ENCODE measurements at regions not wholly inside any gene's neighbourhood (a gene's known extent, or its start where the extent isn't known, plus 50 kb on each side); places are given as distances from the start of the nearest gene placed in this dataset.

GRCh38 chr2:203594541-203594940 is 59.4 kb upstream of the RAPH1 start:
- Histone ChIP-seq H3K4me1 (ENCODE audit: insufficient read depth, low read length, poor library complexity, severe bottlenecking) (peaks cover 11% of the 10 kb centered on the region), H3F3A (ENCODE audit: low read depth) (no peaks in the 10 kb centered on the region), H3K4me3 (ENCODE audit: low read length, poor library complexity, severe bottlenecking) (no peak overlapping the region), H2AFZ (ENCODE audit: low read length) (no peak overlapping the region), H3K36me3 (ENCODE audit: insufficient read depth, low read length) (no peaks in the 10 kb centered on the region), H4K20me1 (ENCODE audit: insufficient read depth, low read length, poor library complexity, severe bottlenecking) (no peaks in the 10 kb centered on the region), H3K27me3 (ENCODE audit: insufficient read depth, low read length, poor library complexity, severe bottlenecking) (peaks cover 61% of the 10 kb centered on the region), H3K4me2 (ENCODE audit: low read depth, low read length, poor library complexity, severe bottlenecking) (no peak overlapping the region), H3K9ac (ENCODE audit: low read depth, low read length, poor library complexity, severe bottlenecking) (no peak overlapping the region), H3K9me3 (ENCODE audit: insufficient read depth, low read depth, low read length) (no peaks in the 10 kb centered on the region), H3K79me2 (ENCODE audit: insufficient read depth, low read length) (no peaks in the 10 kb centered on the region), H3K9me2 (replicated peaks; ENCODE audit: low read depth, low read length) (no peaks in the 10 kb centered on the region)
- TF ChIP-seq CTCF (conservative IDR thresholded peaks at IDR 0.05; ENCODE audit: low read length) (no peak), EZH2phosphoT487 (IDR thresholded peaks at IDR 0.05; ENCODE audit: borderline replicate concordance) (no peak)

- Histone ChIP-seq H3K9ac (ENCODE audit: low read depth, low read length, poor library complexity, severe bottlenecking) (no peak overlapping the region), H3K27me3 (ENCODE audit: insufficient read depth, low read length, poor library complexity, severe bottlenecking) (peaks cover 69% of the 10 kb centered on the region), H4K20me1 (ENCODE audit: insufficient read depth, low read length, poor library complexity, severe bottlenecking) (no peaks in the 10 kb centered on the region), H3K9me2 (replicated peaks; ENCODE audit: low read depth, low read length) (no peaks in the 10 kb centered on the region), H3K4me2 (ENCODE audit: low read depth, low read length, poor library complexity, severe bottlenecking) (no peak overlapping the region), H3K4me1 (ENCODE audit: insufficient read depth, low read length, poor library complexity, severe bottlenecking) (peaks cover 11% of the 10 kb centered on the region), H2AFZ (ENCODE audit: low read length) (no peak overlapping the region), H3K79me2 (ENCODE audit: insufficient read depth, low read length) (no peaks in the 10 kb centered on the region), H3K36me3 (ENCODE audit: insufficient read depth, low read length) (no peaks in the 10 kb centered on the region), H3K9me3 (ENCODE audit: insufficient read depth, low read depth, low read length) (no peaks in the 10 kb centered on the region), H3F3A (ENCODE audit: low read depth) (no peaks in the 10 kb centered on the region), H3K4me3 (ENCODE audit: low read length, poor library complexity, severe bottlenecking) (no peak overlapping the region)
- no peak for TF ChIP-seq EZH2phosphoT487 (IDR thresholded peaks at IDR 0.05; ENCODE audit: borderline replicate concordance)
- TF ChIP-seq CTCF (conservative IDR thresholded peaks at IDR 0.05; ENCODE audit: low read length): no peak
Measured at GRCh38 chr2:203596183-203596582, 61.1 kb upstream of the RAPH1 start.

GRCh38 chr2:203599509-203599908 is 64.4 kb upstream of the RAPH1 start:
- Histone ChIP-seq H2AFZ (ENCODE audit: low read length) (no peak overlapping the region), H3K9me2 (replicated peaks; ENCODE audit: low read depth, low read length) (no peaks in the 10 kb centered on the region), H3K4me3 (ENCODE audit: low read length, poor library complexity, severe bottlenecking) (no peak overlapping the region), H3K9ac (ENCODE audit: low read depth, low read length, poor library complexity, severe bottlenecking) (no peak overlapping the region), H3F3A (ENCODE audit: low read depth) (no peaks in the 10 kb centered on the region), H3K27me3 (ENCODE audit: insufficient read depth, low read length, poor library complexity, severe bottlenecking) (peaks cover 81% of the 10 kb centered on the region), H4K20me1 (ENCODE audit: insufficient read depth, low read length, poor library complexity, severe bottlenecking) (no peaks in the 10 kb centered on the region), H3K79me2 (ENCODE audit: insufficient read depth, low read length) (no peaks in the 10 kb centered on the region), H3K4me2 (ENCODE audit: low read depth, low read length, poor library complexity, severe bottlenecking) (no peak overlapping the region), H3K9me3 (ENCODE audit: insufficient read depth, low read depth, low read length) (no peaks in the 10 kb centered on the region), H3K36me3 (ENCODE audit: insufficient read depth, low read length) (no peaks in the 10 kb centered on the region), H3K4me1 (ENCODE audit: insufficient read depth, low read length, poor library complexity, severe bottlenecking) (peaks cover 11% of the 10 kb centered on the region)
- no peak for TF ChIP-seq CTCF (conservative IDR thresholded peaks at IDR 0.05; ENCODE audit: low read length)

Data from Loucy (cell line).